NCI-H2196 treated with DMSO at 0.1 percent for 48 hours (cell line): ENCODE measurements at regions not wholly inside any gene's neighbourhood (a gene's known extent, or its start where the extent isn't known, plus 50 kb on each side); places are given as distances from the start of the nearest gene placed in this dataset.

Experiments used
- DNase-seq: peaks from one replicate; lab custom pipeline; 2025; ENCODE audit not compliant: unreplicated experiment; lab: John Stamatoyannopoulos, UW

DNA sequence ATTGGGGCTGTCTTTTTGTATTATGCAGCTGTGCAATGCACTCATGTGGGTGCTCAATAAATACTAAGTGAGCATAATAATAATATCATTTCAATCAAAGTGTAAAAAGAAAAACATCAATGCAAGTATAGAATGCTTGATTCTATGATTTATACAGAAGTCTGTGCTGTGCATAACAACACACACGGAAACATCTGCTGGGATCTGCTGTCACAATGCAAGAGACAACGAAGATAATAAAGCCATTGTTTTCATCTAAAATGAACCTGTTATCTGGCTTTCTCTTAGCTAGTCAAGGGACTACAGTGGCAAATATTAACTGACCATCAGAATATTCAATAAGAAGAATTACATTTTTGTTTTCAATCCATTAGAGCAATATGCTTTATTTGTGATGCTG is 1156.9 kb upstream of the MAP3K7 start:
- no peak for DNase-seq

DNA sequence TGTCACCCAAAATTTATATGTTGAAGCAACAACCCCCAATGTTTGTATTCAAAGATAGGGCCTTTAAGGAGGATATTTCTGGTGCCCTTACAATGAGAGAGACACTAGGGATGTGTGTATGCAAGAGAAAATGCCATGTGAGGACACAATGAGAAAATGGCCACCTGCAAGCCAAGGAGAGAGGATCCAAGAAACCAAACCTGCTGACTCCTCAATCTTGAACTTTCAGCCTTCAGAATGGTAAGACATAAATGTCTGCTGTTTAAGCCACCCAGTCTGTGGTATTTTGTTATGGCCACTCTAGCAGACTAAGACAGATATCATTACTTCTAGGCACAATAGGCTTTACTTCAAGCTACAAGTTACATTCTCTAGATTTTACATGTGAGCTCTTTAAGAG is 1145.1 kb upstream of the MAP3K7 start:
- DNase-seq = no peak

- no peak for DNase-seq
Observed at GRCh38 chr6:91730710-91731109, 1143.8 kb upstream of the MAP3K7 start.

GRCh38 chr6:91720324-91720723 is 1133.5 kb upstream of the MAP3K7 start:
- no peak for DNase-seq

- no peak for DNase-seq
Observed at GRCh38 chr6:91719414-91719813, 1132.5 kb upstream of the MAP3K7 start.

DNA sequence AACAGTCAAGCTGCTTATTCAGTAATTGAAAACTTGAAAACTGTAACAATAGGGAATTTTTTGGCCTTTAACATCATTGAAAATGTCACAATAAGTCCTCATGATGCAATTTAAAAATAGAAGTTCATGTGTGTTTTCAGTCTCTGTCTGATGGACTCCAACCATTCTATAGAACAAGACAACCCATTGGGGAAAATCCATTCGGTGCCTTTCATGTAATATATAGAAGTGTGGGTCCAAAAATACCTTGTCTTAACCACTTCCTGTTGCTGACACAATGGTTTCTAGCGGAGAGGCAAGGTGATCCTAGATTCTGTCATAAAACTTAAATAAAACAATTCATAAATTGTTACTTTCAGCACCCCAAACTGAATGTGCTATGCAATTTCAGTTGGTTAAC is 1131.3 kb upstream of the MAP3K7 start:
- no peak for DNase-seq

DNA sequence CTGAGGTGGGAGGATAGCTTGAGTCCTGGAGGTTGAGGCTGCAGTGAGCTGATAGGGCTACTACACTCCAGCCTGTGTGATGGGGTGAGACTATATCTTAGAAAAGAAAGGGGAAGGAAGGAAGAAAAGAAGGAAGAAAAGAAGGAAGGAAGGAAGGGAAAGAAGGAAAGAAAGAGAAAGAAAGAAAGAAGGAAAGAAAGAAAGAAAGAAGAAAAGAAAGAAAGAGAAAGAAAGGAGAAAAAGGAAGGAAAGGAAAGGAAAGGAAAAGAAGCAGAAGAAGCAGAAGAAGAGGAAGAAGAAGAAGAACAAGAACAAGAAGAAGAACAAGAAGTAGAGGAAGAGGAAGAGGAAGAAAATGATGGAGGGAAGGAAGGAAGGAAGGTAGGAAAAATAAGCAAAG is 1130.2 kb upstream of the MAP3K7 start:
- no peak for DNase-seq

GRCh38 chr6:91716361-91716760 is 1129.5 kb upstream of the MAP3K7 start:
- no peak for DNase-seq

GRCh38 chr6:91715171-91715805 is 1128.4 kb upstream of the MAP3K7 start:
- DNase-seq = no peak

GRCh38 chr6:91713911-91714310 is 1127.0 kb upstream of the MAP3K7 start:
- no peak for DNase-seq

DNA sequence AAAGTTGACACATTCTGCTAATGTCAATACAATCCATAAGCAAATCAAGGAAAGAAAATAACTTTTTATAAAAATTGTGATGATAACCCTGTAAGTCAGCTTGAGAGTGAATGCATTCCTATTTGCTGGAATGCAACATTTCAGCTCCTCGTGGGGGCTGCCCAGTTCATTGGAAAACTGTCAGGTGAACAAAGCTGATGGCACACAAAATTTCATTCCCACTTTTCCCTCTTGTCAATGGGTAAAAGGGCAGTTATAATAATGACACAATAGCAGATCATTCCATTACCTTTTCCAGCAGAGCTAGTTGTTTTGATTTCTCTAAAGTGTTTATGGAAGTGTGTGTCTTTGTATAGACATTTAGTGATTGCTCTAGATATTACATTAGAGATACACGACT is 1124.6 kb upstream of the MAP3K7 start:
- DNase-seq = no peak

DNA sequence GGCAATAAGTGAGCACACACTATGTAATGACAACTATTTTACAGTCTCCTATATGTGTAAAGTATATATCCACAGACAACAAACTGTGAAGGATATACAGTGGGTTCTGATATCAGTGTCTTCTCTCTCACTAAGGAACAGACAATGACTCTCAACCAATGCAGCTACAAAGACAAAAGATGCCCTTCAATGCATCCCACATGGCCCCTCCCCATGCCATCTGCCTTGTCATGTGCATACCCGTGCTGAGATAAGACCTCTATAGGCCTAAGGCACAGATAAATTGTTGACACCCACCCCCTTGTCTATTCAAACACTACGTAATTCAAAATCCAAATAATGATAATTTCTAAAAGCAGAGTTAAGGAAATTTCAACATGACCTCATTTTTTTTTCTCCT is 1123.5 kb upstream of the MAP3K7 start:
- no peak for DNase-seq

DNA sequence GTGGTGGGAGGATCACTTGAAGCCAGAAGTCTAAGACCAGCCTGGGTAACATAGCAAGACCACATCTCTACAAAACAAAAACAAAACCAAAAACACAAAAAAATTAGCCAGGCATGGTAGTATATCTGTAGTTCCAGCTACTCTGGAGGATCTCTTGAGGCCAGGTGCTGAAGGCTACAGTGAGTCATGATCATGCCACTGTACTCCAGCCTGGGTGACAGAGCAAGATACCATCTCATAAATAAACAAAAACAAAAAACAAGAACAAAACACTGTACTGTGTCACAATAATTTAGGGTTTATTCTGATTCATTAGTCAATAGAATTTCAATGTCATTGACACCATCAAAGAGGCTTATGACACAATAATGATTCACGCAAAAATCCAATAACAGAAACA is 1121.7 kb upstream of the MAP3K7 start:
- no peak for DNase-seq

GRCh38 chr6:91705646-91706045 is 1118.8 kb upstream of the MAP3K7 start:
- no peak for DNase-seq

DNA sequence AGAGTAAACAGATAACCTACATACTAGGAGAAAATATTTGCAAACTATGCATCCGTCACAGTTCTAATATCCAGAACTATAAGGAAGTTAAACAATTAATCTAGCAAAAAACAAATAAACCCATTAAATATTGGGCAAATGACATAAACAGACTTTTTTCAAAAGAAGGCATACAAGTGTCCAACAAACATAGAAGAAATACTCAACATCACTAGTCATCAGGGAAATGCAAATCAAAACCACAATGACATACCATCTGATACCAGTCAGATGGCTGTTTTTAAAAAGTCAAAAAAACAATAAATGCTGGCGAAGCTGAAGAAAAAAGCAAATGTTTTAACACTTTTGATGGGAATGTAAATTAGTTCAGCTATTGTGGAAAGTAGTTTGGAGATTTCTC is 1117.7 kb upstream of the MAP3K7 start:
- DNase-seq = no peak

DNA sequence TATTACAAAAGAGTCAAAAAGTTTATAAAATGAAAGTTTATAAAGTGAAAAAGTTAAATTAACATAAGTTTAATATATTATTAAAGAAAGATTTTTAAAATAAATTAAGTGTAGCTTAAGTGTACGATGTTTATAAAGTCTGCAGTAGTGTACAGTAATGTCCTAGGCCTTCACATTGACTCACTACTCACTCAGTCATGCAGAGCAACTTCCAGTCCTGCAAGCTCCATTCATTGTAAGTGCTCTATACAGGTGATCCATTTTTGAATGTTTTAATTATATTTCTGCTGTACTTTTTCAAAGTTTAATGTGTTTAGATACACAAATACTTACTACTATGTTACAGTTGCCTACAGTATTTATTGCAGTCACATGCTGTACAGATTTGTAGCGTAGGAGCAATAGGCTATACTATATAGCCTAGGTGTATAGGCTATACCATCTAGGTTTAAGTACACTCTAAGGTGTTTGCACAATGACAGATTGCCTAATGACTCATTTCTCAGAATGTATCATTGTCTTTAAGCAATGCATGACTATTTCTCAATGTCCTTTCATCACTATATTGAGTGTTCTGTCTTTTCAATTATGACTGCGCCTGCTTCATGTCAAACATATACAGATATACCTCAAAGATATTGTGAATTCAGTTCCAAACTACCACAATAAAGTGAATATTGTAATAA is 1110.3 kb upstream of the MAP3K7 start:
- DNase-seq = no peak

- DNase-seq = no peak
Observed at GRCh38 chr6:91695221-91695620, 1108.3 kb upstream of the MAP3K7 start.

GRCh38 chr6:91694016-91694654 is 1107.3 kb upstream of the MAP3K7 start:
- no peak for DNase-seq

DNA sequence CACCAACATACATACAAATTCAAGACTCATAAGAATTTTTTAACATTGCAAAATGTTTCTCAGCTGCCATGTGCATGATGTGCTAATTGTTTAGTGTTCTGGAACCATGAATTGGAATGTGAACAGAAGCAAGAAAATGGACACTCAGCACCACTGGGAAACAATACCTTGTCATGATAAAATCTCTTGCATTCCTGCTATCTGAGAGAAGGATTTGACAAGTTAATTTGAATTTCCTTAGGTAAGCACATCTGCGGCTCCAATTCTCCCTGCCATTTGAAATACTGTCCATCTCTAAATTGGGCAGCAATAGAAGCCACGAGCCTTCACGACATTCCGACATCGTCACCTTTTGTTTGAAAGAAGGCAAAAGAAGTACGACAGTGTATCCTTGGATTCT is 1104.6 kb upstream of the MAP3K7 start:
- DNase-seq = no peak

- no peak for DNase-seq
Observed at GRCh38 chr6:91683240-91683639, 1096.4 kb upstream of the MAP3K7 start.

DNA sequence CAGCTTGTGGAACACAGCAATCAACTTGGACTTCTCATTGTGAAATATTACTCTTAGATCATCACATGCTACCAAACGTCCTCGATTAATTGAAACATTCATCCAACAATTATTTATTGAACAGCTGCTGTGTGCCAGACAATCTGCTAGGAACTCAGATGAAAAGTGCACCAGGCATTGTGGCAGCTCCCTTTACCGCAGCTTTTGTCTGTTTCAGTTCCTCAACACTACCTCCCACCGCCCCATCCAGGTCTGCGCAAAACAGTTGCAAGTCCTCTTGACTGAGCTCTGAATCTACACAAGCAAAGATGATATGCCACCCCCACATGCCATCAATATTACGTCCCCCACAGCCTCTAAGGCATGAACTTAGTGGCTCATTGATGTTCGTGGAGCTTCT is 1094.4 kb upstream of the MAP3K7 start:
- DNase-seq = no peak

DNA sequence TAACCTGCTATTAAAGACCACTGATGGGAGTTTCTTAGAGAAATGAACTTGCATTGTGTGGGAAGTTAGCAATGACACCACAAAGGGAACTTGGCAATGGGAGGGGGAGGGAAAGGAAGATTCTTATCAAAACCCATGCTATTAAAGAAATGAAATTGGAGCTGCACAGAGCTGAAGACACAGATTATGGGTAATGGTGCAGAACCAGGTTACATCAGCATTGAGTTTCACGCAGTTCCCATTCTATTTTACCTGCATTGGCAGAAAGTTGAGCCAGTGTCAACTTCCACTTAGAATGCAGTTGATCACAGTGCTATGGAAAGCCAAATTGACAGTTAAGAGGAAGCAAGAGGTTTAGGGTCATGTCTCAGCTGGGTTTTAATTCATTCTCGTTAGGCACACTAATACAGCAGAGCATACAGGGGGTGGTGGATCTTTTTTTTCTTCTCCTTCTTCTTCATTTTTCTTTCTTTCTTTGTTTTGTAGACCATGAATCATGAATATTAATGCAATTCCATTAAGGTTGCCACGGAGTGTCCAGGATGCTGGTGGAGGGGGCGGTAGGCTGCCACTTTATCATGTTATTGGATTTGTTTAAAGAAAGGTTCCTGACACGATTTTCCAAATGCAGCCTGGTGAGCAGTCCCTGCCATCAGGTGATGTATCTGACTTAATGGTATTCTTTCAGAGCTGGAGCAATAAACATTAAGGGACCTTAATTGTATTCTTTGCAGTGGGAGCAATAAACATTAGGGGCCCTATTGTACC is 1092.0 kb upstream of the MAP3K7 start:
- DNase-seq = no peak
